Nephron progenitor cell (in vitro differentiated cells): ENCODE measurements at regions not wholly inside any gene's neighbourhood (a gene's known extent, or its start where the extent isn't known, plus 50 kb on each side); places are given as distances from the start of the nearest gene placed in this dataset.

Experiments used
- DNase-seq: peaks from one replicate; pipeline ENCODE4 v3.0.0; 2021
- H3K27ac Mint-ChIP-seq: 2 replicates; pipeline ENCODE4 v1.8.0; 2021; ENCODE audit warnings: mild to moderate bottlenecking, moderate library complexity, mixed read lengths
- H3K27me3 Mint-ChIP-seq: 2 replicates; pipeline ENCODE4 v1.8.0; 2021; ENCODE audit warnings: mild to moderate bottlenecking, low read depth, mixed read lengths; ENCODE audit not compliant: poor library complexity
- H3K36me3 Mint-ChIP-seq: 2 replicates; pipeline ENCODE4 v1.8.0; 2021; ENCODE audit warnings: low read depth, mixed read lengths
- H3K4me1 Mint-ChIP-seq: 2 replicates; pipeline ENCODE4 v1.8.0; 2021; ENCODE audit warnings: mixed read lengths
- H3K4me3 Mint-ChIP-seq: 2 replicates; pipeline ENCODE4 v1.8.0; 2021; ENCODE audit warnings: mild to moderate bottlenecking, moderate library complexity, mixed read lengths
- H3K9me3 Mint-ChIP-seq: 2 replicates; pipeline ENCODE4 v1.8.0; 2021; ENCODE audit warnings: mild to moderate bottlenecking, moderate library complexity, mixed read lengths
- CTCF ChIP-seq: fragments of 200-600 bp; sonication (generic); IDR thresholded peaks from 2 replicates; pipeline ENCODE4 v1.5.0; 2021; ENCODE audit warnings: antibody characterized with exemption

- Mint-ChIP-seq H3K4me3 (no peak overlapping the region), H3K27me3 (no peaks in the 10 kb centered on the region), H3K36me3 (no peaks in the 10 kb centered on the region), H3K4me1 (no peaks in the 10 kb centered on the region), H3K9me3 (peaks cover 92% of the 10 kb centered on the region), H3K27ac (no peak overlapping the region)
- TF ChIP-seq CTCF, result no peak
- DNase-seq, result no peak
These were observed 70.3 kb upstream of the MC3R start for GRCh38 chr20:56178219-56178618.

- H3K27me3 Mint-ChIP-seq, result no peaks in the 10 kb centered on the region
- no peak overlapping the region for H3K4me3 Mint-ChIP-seq
- no peak for TF ChIP-seq CTCF
- no peak for DNase-seq
- no peak overlapping the region for H3K27ac Mint-ChIP-seq
- no peaks in the 10 kb centered on the region for H3K36me3 Mint-ChIP-seq
- no peaks in the 10 kb centered on the region for H3K4me1 Mint-ChIP-seq
- peaks cover 87% of the 10 kb centered on the region for H3K9me3 Mint-ChIP-seq
These were observed 69.5 kb upstream of the MC3R start for GRCh38 chr20:56179051-56179450.

- no peak for DNase-seq
- no peaks in the 10 kb centered on the region for H3K27me3 Mint-ChIP-seq
These were observed 66.9 kb upstream of the MC3R start for GRCh38 chr20:56181583-56181982.

GRCh38 chr20:56187534-56188165 is 60.9 kb upstream of the MC3R start:
- no peak for DNase-seq
- no peaks in the 10 kb centered on the region for H3K27me3 Mint-ChIP-seq
- peaks cover 4% of the 10 kb centered on the region for H3K36me3 Mint-ChIP-seq
- H3K4me3 Mint-ChIP-seq, result no peak overlapping the region
- TF ChIP-seq CTCF, result no peak
- H3K27ac Mint-ChIP-seq, result no peak overlapping the region
- H3K9me3 Mint-ChIP-seq, result peaks cover 75% of the 10 kb centered on the region
- no peaks in the 10 kb centered on the region for H3K4me1 Mint-ChIP-seq

More at GRCh38 chr20:56181583-56181982, 66.9 kb upstream of the MC3R start:
- peaks cover 81% of the 10 kb centered on the region for H3K9me3 Mint-ChIP-seq
- H3K36me3 Mint-ChIP-seq, result no peaks in the 10 kb centered on the region
- H3K27ac Mint-ChIP-seq, result no peak overlapping the region
- no peak for TF ChIP-seq CTCF
- no peaks in the 10 kb centered on the region for H3K4me1 Mint-ChIP-seq
- H3K4me3 Mint-ChIP-seq, result no peak overlapping the region

GRCh38 chr20:56194042-56194441 is 54.5 kb upstream of the MC3R start:
- Mint-ChIP-seq H3K27ac (no peak overlapping the region), H3K9me3 (peaks cover 87% of the 10 kb centered on the region), H3K4me3 (no peak overlapping the region), H3K27me3 (peaks cover 6% of the 10 kb centered on the region), H3K36me3 (peaks cover 4% of the 10 kb centered on the region), H3K4me1 (no peaks in the 10 kb centered on the region)
- no peak for TF ChIP-seq CTCF
- no peak for DNase-seq

- Mint-ChIP-seq H3K4me1 (no peaks in the 10 kb centered on the region), H3K36me3 (peaks cover 4% of the 10 kb centered on the region), H3K27ac (no peak overlapping the region), H3K4me3 (no peak overlapping the region), H3K9me3 (peaks cover 90% of the 10 kb centered on the region), H3K27me3 (peaks cover 6% of the 10 kb centered on the region)
- DNase-seq, result no peak
- no peak for TF ChIP-seq CTCF
These were observed 52.6 kb upstream of the MC3R start for GRCh38 chr20:56195946-56196345.
